KBM-7 (cell line): ENCODE measurements at regions not wholly inside any gene's neighbourhood (a gene's known extent, or its start where the extent isn't known, plus 50 kb on each side); places are given as distances from the start of the nearest gene placed in this dataset.
A peak's percentile ranks its signal among the peaks of the same experiment; 100 is the strongest.
"Not testable (repeated sequence)": the region's sequence is repeated elsewhere in the genome, so short reads cannot be mapped to it uniquely, and the experiment has no call there.

Experiments
- DNase-seq: peaks from one replicate; pipeline ENCODE4 v3.0.0-alpha.2; 2015
- in situ Hi-C: fragments of 300-500 bp; cut with MboI; formaldehyde crosslinking; loops from 2 replicates; pipeline ENCODE4 v1.14.3; 2020; ENCODE audit warnings: low sequenced_read_pairs, low pct_unique_long_range_greater_than_20kb, mixed read lengths

- in situ Hi-C loops = no loop called here
- DNase-seq = no peak
Measured at GRCh38 chr2:166653185-166653813, 159.2 kb upstream of the SCN7A start.

- in situ Hi-C loops = no loop called here
- DNase-seq = no peak
Measured at GRCh38 chr2:166651991-166652390, 157.9 kb upstream of the SCN7A start.

- in situ Hi-C loops = no loop called here
- DNase-seq = no peak
Measured at GRCh38 chr2:166651080-166651675, 157.1 kb upstream of the SCN7A start.

GRCh38 chr2:166647935-166648334, 153.9 kb upstream of the SCN7A start:
- DNase-seq = no peak
- in situ Hi-C loops = no loop called here

- in situ Hi-C loops = no loop called here
Measured at GRCh38 chr2:166643980-166644379, 149.9 kb upstream of the SCN7A start.

GRCh38 chr2:166641516-166641915, 147.5 kb upstream of the SCN7A start:
- in situ Hi-C loops, DNase-seq: not testable (repeated sequence)

More at GRCh38 chr2:166643980-166644379, 149.9 kb upstream of the SCN7A start:
- DNase-seq = no peak

- DNase-seq = no peak
- in situ Hi-C loops = no loop called here
Measured at GRCh38 chr2:166637051-166637450, 143.0 kb upstream of the SCN7A start.

GRCh38 chr2:166634706-166635105, 140.7 kb upstream of the SCN7A start:
- in situ Hi-C loops = no loop called here

GRCh38 chr2:166632616-166633015, 138.6 kb upstream of the SCN7A start:
- no peak for DNase-seq
- in situ Hi-C loops = no loop called here

More at GRCh38 chr2:166634706-166635105, 140.7 kb upstream of the SCN7A start:
- no peak for DNase-seq

- in situ Hi-C loops = no loop called here
- DNase-seq = no peak
Measured at GRCh38 chr2:166628478-166629136, 134.6 kb upstream of the SCN7A start.

- DNase-seq = no peak
- in situ Hi-C loops = no loop called here
Measured at GRCh38 chr2:166627893-166628292, 133.8 kb upstream of the SCN7A start.

GRCh38 chr2:166625670-166626069, 131.6 kb upstream of the SCN7A start:
- in situ Hi-C loops = no loop called here
- no peak for DNase-seq

GRCh38 chr2:166614503-166614902, 120.5 kb upstream of the SCN7A start:
- in situ Hi-C loops = no loop called here
- DNase-seq = no peak

- no peak for DNase-seq
Measured at GRCh38 chr2:166614029-166614428, 120.0 kb upstream of the SCN7A start.

GRCh38 chr2:166613226-166613625, 119.2 kb upstream of the SCN7A start:
- DNase-seq = no peak
- in situ Hi-C loops = no loop called here

More at GRCh38 chr2:166614029-166614428, 120.0 kb upstream of the SCN7A start:
- in situ Hi-C loops = no loop called here

- no peak for DNase-seq
- in situ Hi-C loops = no loop called here
Measured at GRCh38 chr2:166612214-166612613, 118.2 kb upstream of the SCN7A start.

GRCh38 chr2:166610913-166611305, 116.9 kb upstream of the SCN7A start:
- in situ Hi-C loops = no loop called here
- no peak for DNase-seq

- in situ Hi-C loops = no loop called here
- peak; percentile 32 for DNase-seq
Measured at GRCh38 chr2:166610180-166610912, 116.3 kb upstream of the SCN7A start.

- in situ Hi-C loops = no loop called here
- no peak for DNase-seq
Measured at GRCh38 chr2:166609183-166609959, 115.3 kb upstream of the SCN7A start.
